T-helper 2 cell treated with Interferon-gamma antibody and Interleukin-4, amounts not matched to agents 5 μg/mL and 100 μg/mL, for 36 hours (primary cell): ENCODE measurements at regions not wholly inside any gene's neighbourhood (a gene's known extent, or its start where the extent isn't known, plus 50 kb on each side); places are given as distances from the start of the nearest gene placed in this dataset.
"Not testable (repeated sequence)": the region's sequence is repeated elsewhere in the genome, so short reads cannot be mapped to it uniquely, and the experiment has no call there.

Experiments used
- DNase-seq: peaks from one replicate; pipeline ENCODE4 v3.0.0; 2021; ENCODE audit warnings: low spot score
- H3K27ac Mint-ChIP-seq: one replicate; pipeline ENCODE4 v1.8.0; 2021; ENCODE audit warnings: mild to moderate bottlenecking, mixed read lengths
- H3K27me3 Mint-ChIP-seq: one replicate; pipeline ENCODE4 v1.8.0; 2021; ENCODE audit warnings: low read depth, mixed read lengths
- H3K36me3 Mint-ChIP-seq: one replicate; pipeline ENCODE4 v1.8.0; 2021; ENCODE audit warnings: low read depth, mixed read lengths
- H3K4me1 Mint-ChIP-seq: one replicate; pipeline ENCODE4 v1.8.0; 2021; ENCODE audit warnings: low read depth, mixed read lengths
- H3K4me3 Mint-ChIP-seq: one replicate; pipeline ENCODE4 v1.8.0; 2022; ENCODE audit warnings: mild to moderate bottlenecking, moderate library complexity, mixed read lengths
- H3K9me3 Mint-ChIP-seq: one replicate; pipeline ENCODE4 v1.8.0; 2021; ENCODE audit warnings: mixed read lengths

DNA sequence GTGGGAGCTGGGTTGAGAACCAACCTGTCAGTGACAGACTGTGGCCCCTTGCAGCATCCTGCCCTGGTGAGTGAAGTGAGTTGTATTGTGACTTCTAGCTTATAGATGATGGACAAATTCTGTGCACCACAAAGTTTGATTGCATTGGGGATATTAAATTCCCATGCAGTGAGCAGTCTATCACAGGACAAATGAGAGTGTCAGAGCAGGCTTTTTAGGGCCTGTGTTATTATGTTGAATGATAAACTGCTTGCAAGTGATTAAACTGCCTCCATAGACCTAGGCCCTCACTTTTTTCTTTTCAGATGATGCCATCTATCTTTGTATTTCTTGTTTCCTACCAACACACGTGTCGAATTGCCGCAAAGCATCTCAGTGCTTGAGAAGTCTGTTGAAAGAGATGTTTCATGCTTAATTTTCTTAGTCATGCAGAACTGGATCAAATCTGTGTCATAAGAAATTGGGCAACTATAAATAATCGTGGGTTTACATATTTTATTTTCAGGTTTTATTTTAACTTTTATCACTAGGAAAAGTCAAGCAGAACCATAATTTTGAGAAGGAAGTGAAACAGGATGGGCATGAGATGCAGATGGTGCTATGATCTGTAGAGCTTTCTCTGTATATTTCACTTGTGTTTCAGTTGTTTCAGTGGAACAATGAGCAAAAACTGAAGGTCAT, 199.2 kb downstream of the S1PR1 start:
- no peak overlapping the region for H3K4me3 Mint-ChIP-seq

DNA sequence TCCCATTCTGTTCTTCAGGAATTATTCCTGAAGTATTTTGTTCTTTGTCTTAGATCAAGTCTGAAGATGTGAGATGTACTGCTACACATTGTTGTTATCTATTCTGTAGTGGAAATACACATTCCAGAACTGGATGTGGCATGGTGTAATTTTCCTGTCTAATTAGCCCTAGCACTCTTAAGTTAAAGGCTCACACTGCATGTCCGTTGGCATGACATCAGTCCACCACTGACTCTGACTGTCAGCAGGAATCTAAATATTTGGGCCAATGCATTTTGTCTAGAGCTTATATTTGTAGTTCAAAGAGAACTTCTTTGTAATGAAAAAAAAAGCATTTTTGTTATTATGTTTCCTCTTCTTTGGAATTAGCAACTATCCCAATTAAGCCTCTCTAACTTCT, 201.0 kb downstream of the S1PR1 start:
- Mint-ChIP-seq H3K4me1 (peaks cover 4% of the 10 kb centered on the region), H3K9me3 (no peaks in the 10 kb centered on the region), H3K36me3 (no peaks in the 10 kb centered on the region), H3K4me3 (no peak overlapping the region), H3K27ac (no peak overlapping the region), H3K27me3 (peaks cover 46% of the 10 kb centered on the region)
- DNase-seq: no peak

More for the DNA sequence above, 199.2 kb downstream of the S1PR1 start:
- H3K9me3 Mint-ChIP-seq: no peaks in the 10 kb centered on the region
- H3K27ac Mint-ChIP-seq: no peak overlapping the region
- peaks cover 4% of the 10 kb centered on the region for H3K4me1 Mint-ChIP-seq
- peaks cover 54% of the 10 kb centered on the region for H3K27me3 Mint-ChIP-seq
- no peak for DNase-seq
- no peaks in the 10 kb centered on the region for H3K36me3 Mint-ChIP-seq

- Mint-ChIP-seq H3K36me3 (no peaks in the 10 kb centered on the region), H3K27ac (no peak overlapping the region), H3K9me3 (no peaks in the 10 kb centered on the region), H3K27me3 (peaks cover 46% of the 10 kb centered on the region), H3K4me3 (no peak overlapping the region), H3K4me1 (peaks cover 4% of the 10 kb centered on the region)
- no peak for DNase-seq
Measured at GRCh38 chr1:101438359-101438758, 201.5 kb downstream of the S1PR1 start.

GRCh38 chr1:101440485-101440884, 203.7 kb downstream of the S1PR1 start:
- H3K27ac Mint-ChIP-seq: no peak overlapping the region
- peaks cover 46% of the 10 kb centered on the region for H3K27me3 Mint-ChIP-seq
- H3K9me3 Mint-ChIP-seq: no peaks in the 10 kb centered on the region
- no peak for DNase-seq
- no peak overlapping the region for H3K4me3 Mint-ChIP-seq
- H3K36me3 Mint-ChIP-seq: no peaks in the 10 kb centered on the region
- peaks cover 4% of the 10 kb centered on the region for H3K4me1 Mint-ChIP-seq

GRCh38 chr1:101444381-101444780, 207.6 kb downstream of the S1PR1 start:
- no peak overlapping the region for H3K27ac Mint-ChIP-seq
- H3K4me3 Mint-ChIP-seq: no peak overlapping the region
- H3K36me3 Mint-ChIP-seq: no peaks in the 10 kb centered on the region
- H3K4me1 Mint-ChIP-seq: no peaks in the 10 kb centered on the region
- no peaks in the 10 kb centered on the region for H3K9me3 Mint-ChIP-seq
- no peak for DNase-seq
- H3K27me3 Mint-ChIP-seq: peaks cover 42% of the 10 kb centered on the region

DNA sequence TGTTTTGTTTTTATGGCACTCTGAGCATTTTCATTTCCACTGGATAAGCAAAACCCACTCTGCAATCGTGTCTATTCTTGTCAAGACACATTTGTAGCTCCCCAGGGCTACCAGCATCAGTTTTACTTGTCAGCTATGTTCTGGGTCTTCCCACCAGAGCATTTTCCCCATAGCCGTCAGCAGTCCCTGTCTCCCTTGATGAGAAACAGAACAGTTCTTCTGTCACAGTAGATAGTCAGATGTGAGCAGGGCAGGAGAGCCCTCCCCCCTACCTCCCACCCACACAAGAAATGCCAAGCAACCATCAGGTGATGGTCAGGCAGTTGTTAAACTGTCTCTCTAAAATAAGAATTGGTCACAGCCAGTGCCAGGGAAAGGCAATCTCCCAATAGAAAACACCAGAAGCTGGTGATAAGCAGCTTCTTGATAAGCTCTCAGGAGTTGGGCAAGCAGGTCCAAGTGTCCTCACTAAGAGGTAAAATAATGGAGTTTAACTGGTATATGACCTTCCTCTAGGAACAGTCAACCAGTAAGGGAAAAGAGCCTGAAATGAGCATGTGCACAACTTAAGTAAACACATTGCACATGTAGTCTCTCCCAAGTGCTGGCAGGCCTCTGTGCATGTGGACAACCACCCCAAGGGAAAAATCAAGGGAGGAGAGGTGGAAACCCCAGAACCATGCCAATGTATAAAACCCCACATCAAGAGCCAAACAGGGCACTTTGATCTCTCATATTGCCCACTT, 208.2 kb downstream of the S1PR1 start:
- no peak overlapping the region for H3K27ac Mint-ChIP-seq
- no peaks in the 10 kb centered on the region for H3K36me3 Mint-ChIP-seq
- H3K9me3 Mint-ChIP-seq: no peaks in the 10 kb centered on the region
- DNase-seq: no peak
- H3K4me3 Mint-ChIP-seq: no peak overlapping the region
- H3K27me3 Mint-ChIP-seq: peaks cover 42% of the 10 kb centered on the region
- H3K4me1 Mint-ChIP-seq: no peaks in the 10 kb centered on the region

DNA sequence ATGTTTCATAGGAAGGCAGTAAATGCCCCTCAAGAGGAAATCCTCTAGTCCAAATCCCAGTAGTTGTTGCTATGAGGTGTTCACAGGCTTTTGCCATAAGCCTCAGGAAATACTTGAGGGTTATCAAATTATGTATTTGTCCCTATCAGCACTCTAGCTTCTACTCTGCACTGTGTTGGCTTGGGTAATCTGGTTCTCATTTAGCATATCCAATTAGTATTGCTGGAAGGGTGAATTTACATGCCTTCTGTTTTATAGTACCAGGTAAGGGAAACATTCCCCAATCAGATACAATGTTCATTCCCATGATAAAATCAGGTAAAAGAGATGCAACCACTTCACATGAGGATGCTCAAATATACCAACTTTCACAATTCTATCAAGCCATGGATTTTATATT, 211.2 kb downstream of the S1PR1 start:
- no peak overlapping the region for H3K4me3 Mint-ChIP-seq
- H3K4me1 Mint-ChIP-seq: peaks cover 19% of the 10 kb centered on the region
- H3K9me3 Mint-ChIP-seq: peaks cover 9% of the 10 kb centered on the region
- peaks cover 33% of the 10 kb centered on the region for H3K27me3 Mint-ChIP-seq
- no peaks in the 10 kb centered on the region for H3K36me3 Mint-ChIP-seq
- DNase-seq: no peak
- no peak overlapping the region for H3K27ac Mint-ChIP-seq

GRCh38 chr1:101450691-101451090, 213.9 kb downstream of the S1PR1 start:
- H3K27me3 Mint-ChIP-seq: peaks cover 26% of the 10 kb centered on the region
- not testable (repeated sequence) for H3K9me3 Mint-ChIP-seq, H3K36me3 Mint-ChIP-seq, DNase-seq, H3K27ac Mint-ChIP-seq, H3K4me3 Mint-ChIP-seq
- peaks cover 35% of the 10 kb centered on the region for H3K4me1 Mint-ChIP-seq

- DNase-seq: peak; percentile 48
- Mint-ChIP-seq H3K27ac (no peak overlapping the region), H3K4me3 (no peak overlapping the region)
Measured at GRCh38 chr1:101451888-101452287, 215.1 kb downstream of the S1PR1 start.

DNA sequence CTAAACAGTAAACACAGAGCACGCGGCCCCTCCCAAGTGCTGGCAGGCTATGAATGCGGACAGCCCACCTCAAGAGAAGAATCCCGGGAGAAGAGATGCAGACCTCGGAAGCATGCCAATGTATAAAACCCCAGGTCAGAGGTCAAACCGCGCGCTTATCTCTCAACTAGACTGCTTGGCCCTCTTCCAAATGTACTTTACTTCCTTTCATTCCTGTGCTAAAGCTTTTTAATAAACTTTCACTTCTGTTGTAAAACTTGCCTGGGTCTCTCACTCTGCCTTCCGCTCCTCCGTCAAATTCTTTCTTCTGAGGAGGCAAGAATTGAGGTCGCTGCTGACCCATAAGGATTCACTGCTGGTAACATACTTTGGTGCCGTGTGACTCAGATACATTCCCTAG, 216.0 kb downstream of the S1PR1 start:
- DNase-seq: no peak
- Mint-ChIP-seq H3K36me3 (no peaks in the 10 kb centered on the region), H3K4me3 (no peak overlapping the region), H3K27me3 (peaks cover 24% of the 10 kb centered on the region), H3K9me3 (peaks cover 9% of the 10 kb centered on the region), H3K27ac (no peak overlapping the region), H3K4me1 (peaks cover 35% of the 10 kb centered on the region)

More at GRCh38 chr1:101451888-101452287, 215.1 kb downstream of the S1PR1 start:
- no peaks in the 10 kb centered on the region for H3K36me3 Mint-ChIP-seq
- H3K4me1 Mint-ChIP-seq: peaks cover 35% of the 10 kb centered on the region
- peaks cover 29% of the 10 kb centered on the region for H3K27me3 Mint-ChIP-seq
- H3K9me3 Mint-ChIP-seq: peaks cover 9% of the 10 kb centered on the region

DNA sequence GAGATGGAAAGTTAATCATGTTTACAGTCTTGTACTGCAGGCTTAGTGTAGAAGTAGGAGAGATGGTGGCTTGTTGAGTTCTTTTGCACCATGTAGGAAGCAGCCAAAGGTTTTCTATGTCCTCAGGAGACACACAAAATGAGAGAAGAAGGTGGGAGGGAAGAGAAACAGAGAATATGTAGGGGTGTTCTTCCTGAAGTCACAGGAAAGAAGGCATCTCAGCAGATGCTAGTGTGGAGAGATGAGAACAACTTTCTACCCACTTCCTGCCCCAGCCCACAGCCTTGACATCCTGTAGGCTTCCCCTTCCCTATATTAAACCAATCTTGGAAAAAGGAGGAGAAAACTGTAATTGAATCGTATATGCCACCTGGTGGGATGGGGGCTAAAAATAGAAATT, 217.0 kb downstream of the S1PR1 start:
- Mint-ChIP-seq H3K4me3 (peak overlapping the region; percentile 17), H3K27ac (no peak overlapping the region)

DNA sequence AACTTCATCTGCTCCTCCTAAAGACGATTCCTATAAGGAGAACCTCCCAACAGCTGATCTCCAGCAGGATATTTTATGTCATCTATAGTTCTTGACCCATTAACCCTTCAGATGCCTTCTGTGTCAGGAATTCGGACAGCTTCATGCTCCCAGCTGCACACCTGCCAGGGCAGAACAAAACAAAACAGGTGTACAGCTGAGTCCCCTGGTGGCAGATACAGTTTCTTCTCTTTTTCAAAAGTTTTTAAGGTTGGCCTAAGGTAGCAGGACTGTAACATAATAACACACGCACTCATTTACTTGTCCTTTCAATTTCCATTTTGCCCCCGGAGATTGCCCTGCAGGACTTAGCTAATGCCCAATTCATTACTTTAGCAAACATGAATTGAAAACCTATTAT, 218.3 kb downstream of the S1PR1 start:
- Mint-ChIP-seq H3K4me1 (peaks cover 35% of the 10 kb centered on the region), H3K36me3 (no peaks in the 10 kb centered on the region), H3K4me3 (no peak overlapping the region), H3K9me3 (peaks cover 9% of the 10 kb centered on the region), H3K27ac (no peak overlapping the region), H3K27me3 (peaks cover 9% of the 10 kb centered on the region)
- no peak for DNase-seq

More for the DNA sequence above, 217.0 kb downstream of the S1PR1 start:
- Mint-ChIP-seq H3K36me3 (no peaks in the 10 kb centered on the region), H3K4me1 (peaks cover 35% of the 10 kb centered on the region), H3K27me3 (peaks cover 19% of the 10 kb centered on the region), H3K9me3 (peaks cover 9% of the 10 kb centered on the region)
- no peak for DNase-seq

DNA sequence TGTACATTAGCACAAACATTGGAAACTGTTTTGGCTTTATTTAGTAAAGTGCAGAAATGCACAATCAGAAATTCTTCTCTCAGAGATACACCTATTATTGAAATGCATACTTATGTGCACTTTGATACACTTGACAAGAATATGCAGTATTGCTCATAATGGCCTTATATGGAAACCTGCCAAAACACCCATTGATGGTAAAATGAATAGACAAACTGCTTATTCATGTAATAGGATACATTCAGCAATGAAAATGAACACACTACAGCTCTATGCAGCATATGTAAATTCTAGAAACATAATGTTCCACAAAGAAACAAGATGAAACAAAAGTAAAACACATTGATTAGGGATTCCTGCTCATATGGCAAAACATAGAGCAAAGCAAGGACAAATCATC, 223.9 kb downstream of the S1PR1 start:
- DNase-seq: no peak
- Mint-ChIP-seq H3K4me1 (no peaks in the 10 kb centered on the region), H3K36me3 (no peaks in the 10 kb centered on the region), H3K4me3 (no peak overlapping the region), H3K27ac (no peak overlapping the region), H3K27me3 (peaks cover 12% of the 10 kb centered on the region), H3K9me3 (no peaks in the 10 kb centered on the region)

- H3K36me3 Mint-ChIP-seq: no peaks in the 10 kb centered on the region
- H3K9me3 Mint-ChIP-seq: no peaks in the 10 kb centered on the region
- peaks cover 5% of the 10 kb centered on the region for H3K27me3 Mint-ChIP-seq
- DNase-seq: no peak
- no peak overlapping the region for H3K27ac Mint-ChIP-seq
- no peak overlapping the region for H3K4me3 Mint-ChIP-seq
- H3K4me1 Mint-ChIP-seq: no peaks in the 10 kb centered on the region
Measured at GRCh38 chr1:101463195-101463594, 226.4 kb downstream of the S1PR1 start.
